ENCODE measurements at regions not wholly inside any gene's neighbourhood (a gene's known extent, or its start where the extent isn't known, plus 50 kb on each side); places are given as distances from the start of the nearest gene placed in this dataset.

GRCh38 chrX:38927592-38927991 is 126.3 kb downstream of the MID1IP1 start:
- TF ChIP-seq, protein P1, sequence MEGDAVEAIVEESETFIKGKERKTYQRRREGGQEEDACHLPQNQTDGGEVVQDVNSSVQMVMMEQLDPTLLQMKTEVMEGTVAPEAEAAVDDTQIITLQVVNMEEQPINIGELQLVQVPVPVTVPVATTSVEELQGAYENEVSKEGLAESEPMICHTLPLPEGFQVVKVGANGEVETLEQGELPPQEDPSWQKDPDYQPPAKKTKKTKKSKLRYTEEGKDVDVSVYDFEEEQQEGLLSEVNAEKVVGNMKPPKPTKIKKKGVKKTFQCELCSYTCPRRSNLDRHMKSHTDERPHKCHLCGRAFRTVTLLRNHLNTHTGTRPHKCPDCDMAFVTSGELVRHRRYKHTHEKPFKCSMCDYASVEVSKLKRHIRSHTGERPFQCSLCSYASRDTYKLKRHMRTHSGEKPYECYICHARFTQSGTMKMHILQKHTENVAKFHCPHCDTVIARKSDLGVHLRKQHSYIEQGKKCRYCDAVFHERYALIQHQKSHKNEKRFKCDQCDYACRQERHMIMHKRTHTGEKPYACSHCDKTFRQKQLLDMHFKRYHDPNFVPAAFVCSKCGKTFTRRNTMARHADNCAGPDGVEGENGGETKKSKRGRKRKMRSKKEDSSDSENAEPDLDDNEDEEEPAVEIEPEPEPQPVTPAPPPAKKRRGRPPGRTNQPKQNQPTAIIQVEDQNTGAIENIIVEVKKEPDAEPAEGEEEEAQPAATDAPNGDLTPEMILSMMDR (IDR thresholded peaks at IDR 0.05; ENCODE audit: low read depth, low read length, poor library complexity, severe bottlenecking): no peak
- TF ChIP-seq EZH2phosphoT487 (IDR thresholded peaks at IDR 0.05; ENCODE audit: borderline replicate concordance, low read length): no peak

All from DOHH2 (cell line).